ENCODE measurements at regions not wholly inside any gene's neighbourhood (a gene's known extent, or its start where the extent isn't known, plus 50 kb on each side); places are given as distances from the start of the nearest gene placed in this dataset.

GRCh38 chr3:72655131-72655551 lies 193.1 kb downstream of the SHQ1 start:
- TF ChIP-seq CTCF (conservative IDR thresholded peaks at IDR 0.05) (no peak), EZH2 (IDR thresholded peaks at IDR 0.05; ENCODE audit: low read depth) (no peak)
